H1 (cell line): ENCODE measurements at regions not wholly inside any gene's neighbourhood (a gene's known extent, or its start where the extent isn't known, plus 50 kb on each side); places are given as distances from the start of the nearest gene placed in this dataset.

Source experiments
- CTCF ChIA-PET: fragments of 300-600 bp; sonication (Branson Sonifier 250); formaldehyde crosslinking; loops from one replicate; lab custom pipeline; 2021; ENCODE audit not compliant: partially characterized antibody; lab: Charles Lee
- POLR2A ChIA-PET: fragments of 300-600 bp; sonication (Branson Sonifier 250); formaldehyde crosslinking; loops from one replicate; lab custom pipeline; 2021; ENCODE audit warnings: inconsistent platforms; ENCODE audit not compliant: partially characterized antibody; lab: Charles Lee
- DNase-seq, 2 experiments: peaks; one replicate each; pipeline versions ENCODE4 v3.0.0 to v3.0.0-alpha.2; 2010 to 2022; ENCODE audit warnings: low spot score in 2 of 2, low read depth in 1 of 2, mixed read lengths in 1 of 2
- FAIRE-seq: peaks from 2 replicates; lab custom pipeline; 2011; peaks lifted over from hg19 to GRCh38; lab: Jason Lieb, UNC
- H2AFZ ChIP-seq: 2 replicates; pipeline ENCODE4 v1.8.1; 2012; ENCODE audit warnings: low read length, inconsistent platforms
- H2AK5ac ChIP-seq: 2 replicates; pipeline ENCODE4 v1.6.1; 2013; ENCODE audit warnings: low read depth, low read length
- H2BK120ac ChIP-seq: replicated peaks from 2 replicates; pipeline ENCODE3; 2013; ENCODE audit warnings: low read depth, low read length, inconsistent platforms
- H2BK12ac ChIP-seq: 2 replicates; pipeline ENCODE4 v1.6.1; 2013; ENCODE audit warnings: low read depth, low read length
- H2BK15ac ChIP-seq: 2 replicates; pipeline ENCODE4 v1.6.1; 2013; ENCODE audit warnings: low read length
- H2BK20ac ChIP-seq: 2 replicates; pipeline ENCODE4 v1.6.1; 2013; ENCODE audit warnings: low read length
- H2BK5ac ChIP-seq: 2 replicates; pipeline ENCODE4 v1.6.1; 2013; ENCODE audit warnings: low read depth, low read length
- H3K14ac ChIP-seq: 2 replicates; pipeline ENCODE4 v1.6.1; 2013; ENCODE audit warnings: inconsistent platforms; ENCODE audit not compliant: insufficient read length
- H3K18ac ChIP-seq: 2 replicates; pipeline ENCODE4 v1.6.1; 2013; ENCODE audit warnings: low read length; ENCODE audit errors: extremely low read depth
- H3K23ac ChIP-seq: 2 replicates; pipeline ENCODE4 v1.6.1; 2013; ENCODE audit warnings: inconsistent platforms; ENCODE audit not compliant: insufficient read length
- H3K23me2 ChIP-seq: 2 replicates; pipeline ENCODE4 v1.6.1; 2013; ENCODE audit warnings: low read depth, low read length
- H3K27ac ChIP-seq: 2 replicates; pipeline ENCODE4 v1.6.1; 2011; ENCODE audit warnings: low read depth, low read length, inconsistent platforms
- H3K27me3 ChIP-seq, 4 experiments: replicated peaks in 1 of 4; 1 replicate in 1 of 4; 2 replicates in 3 of 4; pipeline versions ENCODE4 v1.6.1 to v1.8.1; 2011 to 2013; ENCODE audit warnings: low read length in 3 of 4, mild to moderate bottlenecking in 3 of 4, inconsistent platforms in 2 of 4, mixed read lengths in 2 of 4, moderate library complexity in 1 of 4; ENCODE audit not compliant: control insufficient read depth in 3 of 4, insufficient read depth in 3 of 4; ENCODE audit errors: extremely low read depth in 1 of 4
- H3K36me3 ChIP-seq, 4 experiments: 2 replicates each; pipeline versions ENCODE4 v1.6.1 to v1.8.1; 2011 to 2013; ENCODE audit warnings: mild to moderate bottlenecking in 4 of 4, low read length in 3 of 4, moderate library complexity in 2 of 4, control low read depth in 1 of 4, inconsistent platforms in 1 of 4; ENCODE audit not compliant: insufficient read depth in 4 of 4, control insufficient read depth in 2 of 4
- H3K4ac ChIP-seq: replicated peaks from 2 replicates; pipeline ENCODE3; 2013; ENCODE audit warnings: low read length, low read depth, mixed read lengths, inconsistent platforms; ENCODE audit not compliant: insufficient read length
- H3K4me1 ChIP-seq, 4 experiments: replicated peaks in 1 of 4; 1 replicate in 1 of 4; 2 replicates in 3 of 4; pipeline versions ENCODE4 v1.6.1 to v1.8.1; 2011 to 2013; ENCODE audit warnings: low read length in 3 of 4, inconsistent platforms in 2 of 4, mixed read lengths in 1 of 4; ENCODE audit not compliant: insufficient read depth in 4 of 4, control insufficient read depth in 3 of 4
- H3K4me2 ChIP-seq, 2 experiments: 2 replicates each; pipeline versions ENCODE4 v1.6.1 to v1.8.1; 2011 to 2013; ENCODE audit warnings: low read depth in 2 of 2, low read length in 2 of 2, control low read depth in 1 of 2, inconsistent platforms in 1 of 2, mild to moderate bottlenecking in 1 of 2; ENCODE audit not compliant: insufficient read depth in 1 of 2
- H3K4me3 ChIP-seq, 4 experiments: fragments of 200-600, 300-600 bp in 1 of 4; sonication (generic), shearing (Covaris generic), sonication (Bioruptor Twin) in 1 of 4; 2 replicates each; pipeline versions ENCODE4 v1.5.1 to v1.8.1; 2011 to 2016; ENCODE audit warnings: low read length in 4 of 4, low read depth in 3 of 4, control low read depth in 2 of 4, inconsistent platforms in 2 of 4, mild to moderate bottlenecking in 2 of 4, mixed read lengths in 1 of 4, moderate library complexity in 1 of 4; ENCODE audit not compliant: insufficient read depth in 2 of 4; ENCODE audit errors: extremely low read depth in 1 of 4
- H3K56ac ChIP-seq: replicated peaks from 2 replicates; pipeline ENCODE3; 2013; ENCODE audit warnings: low read depth, mild to moderate bottlenecking, mixed read lengths, low read length, inconsistent platforms; ENCODE audit not compliant: insufficient read length
- H3K79me1 ChIP-seq: 2 replicates; pipeline ENCODE4 v1.6.1; 2013; ENCODE audit warnings: low read depth, low read length, control low read depth
- H3K79me2 ChIP-seq, 2 experiments: 2 replicates each; pipeline versions ENCODE4 v1.6.1 to v1.8.1; 2012 to 2013; ENCODE audit warnings: low read length in 2 of 2, mild to moderate bottlenecking in 2 of 2, inconsistent platforms in 1 of 2; ENCODE audit not compliant: insufficient read depth in 2 of 2, control insufficient read depth in 1 of 2
- H3K9ac ChIP-seq, 4 experiments: replicated peaks in 1 of 4; 1 replicate in 1 of 4; 2 replicates in 3 of 4; pipeline versions ENCODE4 v1.6.1 to v1.8.1; 2011 to 2013; ENCODE audit warnings: low read depth in 3 of 4, low read length in 3 of 4, control low read depth in 2 of 4, mild to moderate bottlenecking in 2 of 4, moderate library complexity in 2 of 4, inconsistent platforms in 1 of 4; ENCODE audit errors: extremely low read depth in 1 of 4
- H3K9me3 ChIP-seq, 2 experiments: 2 replicates each; pipeline versions ENCODE4 v1.6.1 to v1.8.1; 2012 to 2013; ENCODE audit warnings: mild to moderate bottlenecking in 2 of 2, moderate library complexity in 2 of 2, control low read depth in 1 of 2, inconsistent platforms in 1 of 2, low read depth in 1 of 2, low read length in 1 of 2, mixed read lengths in 1 of 2; ENCODE audit not compliant: insufficient read depth in 2 of 2
- H4K20me1 ChIP-seq, 2 experiments: replicated peaks in 1 of 2; 2 replicates each; pipeline versions ENCODE3 to v1.8.1; 2011 to 2013; ENCODE audit warnings: inconsistent platforms in 2 of 2, low read length in 2 of 2, mild to moderate bottlenecking in 1 of 2; ENCODE audit not compliant: insufficient read depth in 2 of 2, control insufficient read depth in 1 of 2
- H4K5ac ChIP-seq: 2 replicates; pipeline ENCODE4 v1.6.1; 2013; ENCODE audit warnings: low read length, low read depth, mixed read lengths, inconsistent platforms; ENCODE audit not compliant: insufficient read length
- H4K8ac ChIP-seq: 2 replicates; pipeline ENCODE4 v1.8.0; 2013; ENCODE audit warnings: mild to moderate bottlenecking, moderate library complexity, low read length, inconsistent platforms; ENCODE audit not compliant: insufficient read depth; ENCODE audit errors: extremely low read depth
- H4K91ac ChIP-seq: replicated peaks from 2 replicates; pipeline ENCODE3; 2013; ENCODE audit warnings: low read length, mixed read lengths, inconsistent platforms; ENCODE audit not compliant: insufficient read length
- CHD1 ChIP-seq: IDR thresholded peaks from 2 replicates; pipeline ENCODE4 v1.6.1; 2012; ENCODE audit warnings: low read depth, low read length, improper control_type of control experiment
- CHD2 ChIP-seq: IDR thresholded peaks from 2 replicates; pipeline ENCODE4 v1.6.1; 2012; ENCODE audit warnings: low read length, improper control_type of control experiment
- HDAC6 ChIP-seq: IDR thresholded peaks from one replicate; pipeline ENCODE4 v1.7.1; 2012; ENCODE audit warnings: low read depth, mild to moderate bottlenecking, inconsistent platforms, low read length, moderate library complexity
- KDM4A ChIP-seq: IDR thresholded peaks from one replicate; pipeline ENCODE4 v1.7.1; 2012; ENCODE audit warnings: low read depth, mild to moderate bottlenecking, moderate library complexity, low read length, inconsistent platforms; ENCODE audit not compliant: severe bottlenecking
- MAX ChIP-seq: IDR thresholded peaks from 2 replicates; pipeline ENCODE4 v1.6.1; 2012; ENCODE audit warnings: inconsistent platforms
- NANOG ChIP-seq: IDR thresholded peaks from 2 replicates; pipeline ENCODE4 v1.6.1; 2011; ENCODE audit warnings: low read length, low read depth, mild to moderate bottlenecking, inconsistent platforms; ENCODE audit not compliant: insufficient read depth, poor library complexity, severe bottlenecking
- RAD21 ChIP-seq, 2 experiments: IDR thresholded peaks in 1 of 2; conservative IDR thresholded peaks in 1 of 2; 2 replicates each; pipeline ENCODE4 v1.6.1; 2011; ENCODE audit warnings: low read depth in 2 of 2, low read length in 2 of 2, improper control_type of control experiment in 1 of 2, inconsistent platforms in 1 of 2, mild to moderate bottlenecking in 1 of 2, moderate library complexity in 1 of 2
- SP1 ChIP-seq: IDR thresholded peaks from 2 replicates; pipeline ENCODE4 v1.6.1; 2011; ENCODE audit warnings: low read depth, low read length
- TAF1 ChIP-seq: IDR thresholded peaks from 2 replicates; pipeline ENCODE4 v1.6.1; 2011; ENCODE audit warnings: mild to moderate bottlenecking, low read depth, low read length
- ZNF274 ChIP-seq: IDR thresholded peaks from 2 replicates; pipeline ENCODE4 v1.7.0; 2012; ENCODE audit warnings: low read length, borderline replicate concordance; ENCODE audit errors: extremely low read depth
- WGBS, 2 experiments: shearing (Covaris generic) in 1 of 2; methylation state at CpG; one replicate each; pipeline versions ENCODE4 v1.1.6 to v1.1.7; 2013 to 2015; ENCODE audit warnings: low lambda C conversion rate in 2 of 2, mixed read lengths in 2 of 2, inconsistent platforms in 1 of 2, low coverage in 1 of 2, missing lambda C conversion rate in 1 of 2; ENCODE audit not compliant: insufficient replicate concordance in 2 of 2, insufficient coverage in 1 of 2, insufficient read length in 1 of 2; ENCODE audit errors: extremely low coverage in 1 of 2, missing lambda C conversion rate in 1 of 2; 5-methylcytosine and 5-hydroxymethylcytosine counted together

- WGBS, 2 experiments: 79% methylated on average over 6 of the region's 6 CpGs; no CpG with 5 or more reads in 1 of the 2 experiments
- no peak overlapping the region for H2BK15ac ChIP-seq
- no peak overlapping the region for H2AK5ac ChIP-seq
- no peak overlapping the region for H4K8ac ChIP-seq
- H3K14ac ChIP-seq: no peak overlapping the region
- no peak overlapping the region for H3K4ac ChIP-seq
- H4K91ac ChIP-seq: no peak overlapping the region
- H3K18ac ChIP-seq: no peak overlapping the region
- H2BK120ac ChIP-seq: no peak overlapping the region
- no peak overlapping the region for H3K4me3 ChIP-seq
- no peaks in the 10 kb centered on the region for H3K27me3 ChIP-seq
- H3K9ac ChIP-seq: no peak overlapping the region
- no peak for TF ChIP-seq ZNF274
- TF ChIP-seq NANOG: no peak
- TF ChIP-seq CHD2: no peak
- TF ChIP-seq TAF1: no peak
- no peak for TF ChIP-seq RAD21 (IDR thresholded peaks at IDR 0.05 in 1 of 2, conservative IDR thresholded peaks at IDR 0.05 in 1 of 2; ENCODE audit: low read depth in 2 of 2, low read length in 2 of 2)
- no peak for TF ChIP-seq MAX
- no peak for TF ChIP-seq KDM4A
- TF ChIP-seq HDAC6: no peak
- TF ChIP-seq SP1: no peak
- no peak for TF ChIP-seq CHD1
- H3K36me3 ChIP-seq: no peaks in the 10 kb centered on the region
- ChIA-PET CTCF (interaction anchor here (0.6 to 3.2 kb wide), 15 partner anchors 8 to 684 kb away, joined by 3 to 22 read pairs (median 4); no protein-coding TSS in a partner anchor), POLR2A (no interaction called here)
- H2BK12ac ChIP-seq: no peak overlapping the region
- H3K23me2 ChIP-seq: no peaks in the 10 kb centered on the region; the same call in 1 of the 2 replicates
- H4K20me1 ChIP-seq: no peaks in the 10 kb centered on the region
- no peak for DNase-seq
- no peak overlapping the region for H4K5ac ChIP-seq
- H3K79me2 ChIP-seq: no peaks in the 10 kb centered on the region
- FAIRE-seq: no peak
- no peak overlapping the region for H3K27ac ChIP-seq
- no peak overlapping the region for H3K23ac ChIP-seq
- H2BK5ac ChIP-seq: no peak overlapping the region
- H2BK20ac ChIP-seq: no peak overlapping the region
- peaks cover 0 to 3% (median 0%) of the 10 kb centered on the region in 4 experiments; a peak in 3 of 7 replicates for H3K4me1 ChIP-seq
- no peak overlapping the region for H3K4me2 ChIP-seq
- no peaks in the 10 kb centered on the region for H3K9me3 ChIP-seq
- H2AFZ ChIP-seq: peak overlapping the region; percentile 93
- no peaks in the 10 kb centered on the region for H3K79me1 ChIP-seq
- no peak overlapping the region for H3K56ac ChIP-seq
Measured at GRCh38 chr3:148203297-148204010, 494.2 kb upstream of the AGTR1 start.
